ENCODE measurements at regions not wholly inside any gene's neighbourhood (a gene's known extent, or its start where the extent isn't known, plus 50 kb on each side); places are given as distances from the start of the nearest gene placed in this dataset.

- H2BK5ac ChIP-seq (ENCODE audit: low read depth, low read length, poor library complexity, severe bottlenecking): no peak overlapping the region
- no peak overlapping the region for H3K4me3 ChIP-seq (ENCODE audit: insufficient read depth in 1 of 2, low read depth in 1 of 2, low read length in 2 of 2)
- no peak overlapping the region for H2AK5ac ChIP-seq (ENCODE audit: low read length, severe bottlenecking)
- no peak for DNase-seq
- H3K9ac ChIP-seq (ENCODE audit: low read length): no peak overlapping the region
- no peaks in the 10 kb centered on the region for H3K27me3 ChIP-seq (ENCODE audit: control insufficient read depth in 1 of 2, insufficient read depth in 1 of 2, low read length in 2 of 2)
- H3K14ac ChIP-seq (ENCODE audit: low read length in 2 of 2): no peak overlapping the region
- H3K4ac ChIP-seq (ENCODE audit: low read depth in 1 of 2, low read length in 2 of 2): no peak overlapping the region
- H2BK15ac ChIP-seq (ENCODE audit: low read depth, poor library complexity, severe bottlenecking): no peak overlapping the region
- no peak overlapping the region for H3K23ac ChIP-seq (ENCODE audit: low read length in 2 of 2)
- H2BK120ac ChIP-seq (ENCODE audit: low read depth, low read length): no peak overlapping the region
- H3K36me3 ChIP-seq (ENCODE audit: control insufficient read depth in 1 of 2, insufficient read depth in 2 of 2, low read depth in 1 of 2, low read length in 2 of 2): no peaks in the 10 kb centered on the region
- no peak overlapping the region for H3K18ac ChIP-seq (ENCODE audit: low read depth in 1 of 2, low read length in 2 of 2)
- H4K91ac ChIP-seq (ENCODE audit: low read length): no peak overlapping the region
- H3K4me1 ChIP-seq (ENCODE audit: control insufficient read depth, insufficient read depth, low read depth, low read length): no peaks in the 10 kb centered on the region
- peaks cover 5% of the 10 kb centered on the region for H3K9me3 ChIP-seq (ENCODE audit: control insufficient read depth, low read length)
- no peak overlapping the region for H3K4me2 ChIP-seq (ENCODE audit: low read length, poor library complexity, severe bottlenecking)
- H2AFZ ChIP-seq (ENCODE audit: low read depth, low read length): no peak overlapping the region
- H2BK12ac ChIP-seq (ENCODE audit: low read length in 2 of 2): no peak overlapping the region
- H3K79me1 ChIP-seq (replicated peaks; ENCODE audit: low read length, poor library complexity, severe bottlenecking): no peaks in the 10 kb centered on the region
- no peak overlapping the region for H3K27ac ChIP-seq (ENCODE audit: low read length, poor library complexity, severe bottlenecking)
- no peak overlapping the region for H4K8ac ChIP-seq (ENCODE audit: low read length)
Measured at GRCh38 chr17:54418467-54418866, 482.2 kb upstream of the TOM1L1 start.

DNA sequence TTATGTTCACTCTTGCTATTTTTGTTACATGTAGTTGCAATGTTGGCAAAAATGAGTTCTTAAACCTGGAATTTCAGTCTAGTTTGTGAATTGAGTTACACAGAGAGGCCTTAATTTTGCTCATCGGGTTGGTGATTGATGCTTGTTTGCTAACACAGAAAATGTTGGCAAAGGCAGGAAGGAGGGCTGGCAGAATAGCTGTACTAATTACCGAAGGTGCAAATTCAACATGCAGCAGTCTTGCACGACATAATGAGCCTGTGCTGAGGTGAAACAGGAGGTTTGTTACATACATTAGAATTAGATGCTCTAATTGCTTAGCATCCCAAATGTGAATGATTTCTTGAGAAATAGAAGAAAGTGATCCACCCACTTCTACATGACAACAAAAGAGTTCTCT, 475.0 kb upstream of the TOM1L1 start:
- H2BK5ac ChIP-seq (ENCODE audit: low read depth, low read length, poor library complexity, severe bottlenecking): no peak overlapping the region
- H2BK12ac ChIP-seq (ENCODE audit: low read length in 2 of 2): no peak overlapping the region
- no peaks in the 10 kb centered on the region for H3K27me3 ChIP-seq (ENCODE audit: control insufficient read depth in 1 of 2, insufficient read depth in 1 of 2, low read length in 2 of 2)
- no peak overlapping the region for H3K4ac ChIP-seq (ENCODE audit: low read depth in 1 of 2, low read length in 2 of 2)
- no peak overlapping the region for H3K23ac ChIP-seq (ENCODE audit: low read length in 2 of 2)
- no peak overlapping the region for H4K8ac ChIP-seq (ENCODE audit: low read length)
- no peak overlapping the region for H2AFZ ChIP-seq (ENCODE audit: low read depth, low read length)
- no peak overlapping the region for H3K4me3 ChIP-seq (ENCODE audit: insufficient read depth in 1 of 2, low read depth in 1 of 2, low read length in 2 of 2)
- no peak overlapping the region for H3K9ac ChIP-seq (ENCODE audit: low read length)
- no peak overlapping the region for H2BK120ac ChIP-seq (ENCODE audit: low read depth, low read length)
- H3K4me2 ChIP-seq (ENCODE audit: low read length, poor library complexity, severe bottlenecking): no peak overlapping the region
- no peak overlapping the region for H2BK15ac ChIP-seq (ENCODE audit: low read depth, poor library complexity, severe bottlenecking)
- H3K9me3 ChIP-seq (ENCODE audit: control insufficient read depth, low read length): no peaks in the 10 kb centered on the region
- H4K91ac ChIP-seq (ENCODE audit: low read length): no peak overlapping the region
- no peak overlapping the region for H3K18ac ChIP-seq (ENCODE audit: low read depth in 1 of 2, low read length in 2 of 2)
- H2AK5ac ChIP-seq (ENCODE audit: low read length, severe bottlenecking): no peak overlapping the region
- no peaks in the 10 kb centered on the region for H3K4me1 ChIP-seq (ENCODE audit: control insufficient read depth, insufficient read depth, low read depth, low read length)
- no peak overlapping the region for H3K14ac ChIP-seq (ENCODE audit: low read length in 2 of 2)
- H3K79me1 ChIP-seq (replicated peaks; ENCODE audit: low read length, poor library complexity, severe bottlenecking): no peaks in the 10 kb centered on the region
- WGBS: 88% methylated on average over 2 of the region's 3 CpGs
- no peak for DNase-seq
- no peak overlapping the region for H3K27ac ChIP-seq (ENCODE audit: low read length, poor library complexity, severe bottlenecking)
- H3K36me3 ChIP-seq (ENCODE audit: control insufficient read depth in 1 of 2, insufficient read depth in 2 of 2, low read depth in 1 of 2, low read length in 2 of 2): no peaks in the 10 kb centered on the region

DNA sequence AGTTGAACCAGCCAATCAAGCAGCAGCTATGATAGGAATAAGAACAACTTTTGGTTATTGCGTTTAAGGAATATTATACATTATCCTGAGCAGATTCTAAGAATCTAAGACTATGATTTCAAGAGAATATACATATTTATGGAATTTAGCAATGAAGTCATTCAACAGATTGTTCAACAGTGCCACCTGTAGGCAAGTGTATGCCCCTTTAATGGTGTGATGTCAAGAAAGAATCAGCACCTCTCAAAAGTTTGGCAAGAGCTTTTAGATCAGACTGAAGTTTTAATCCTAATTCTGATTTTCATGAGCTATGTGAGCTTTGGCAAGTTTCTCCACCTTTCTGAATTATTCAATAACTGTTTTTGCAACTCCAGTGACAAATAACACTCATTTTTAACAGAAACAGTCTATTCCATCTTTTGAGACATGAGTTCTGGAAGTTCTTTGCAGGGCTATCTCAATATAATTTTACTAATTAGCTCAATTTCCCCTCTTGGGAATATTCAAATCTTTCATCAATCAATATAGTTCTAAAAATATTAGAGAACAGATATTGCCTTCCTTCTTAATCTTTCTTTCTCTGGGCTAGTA, 474.3 kb upstream of the TOM1L1 start:
- no peak for DNase-seq
- Histone ChIP-seq H4K91ac (ENCODE audit: low read length) (no peak overlapping the region), H2AFZ (ENCODE audit: low read depth, low read length) (no peak overlapping the region), H3K79me1 (replicated peaks; ENCODE audit: low read length, poor library complexity, severe bottlenecking) (no peaks in the 10 kb centered on the region), H3K4ac (ENCODE audit: low read depth in 1 of 2, low read length in 2 of 2) (no peak overlapping the region), H2BK120ac (ENCODE audit: low read depth, low read length) (no peak overlapping the region), H3K27me3 (ENCODE audit: control insufficient read depth in 1 of 2, insufficient read depth in 1 of 2, low read length in 2 of 2) (no peaks in the 10 kb centered on the region), H3K4me2 (ENCODE audit: low read length, poor library complexity, severe bottlenecking) (no peak overlapping the region), H2AK5ac (ENCODE audit: low read length, severe bottlenecking) (no peak overlapping the region), H3K4me1 (ENCODE audit: control insufficient read depth, insufficient read depth, low read depth, low read length) (no peaks in the 10 kb centered on the region), H2BK15ac (ENCODE audit: low read depth, poor library complexity, severe bottlenecking) (no peak overlapping the region), H3K27ac (ENCODE audit: low read length, poor library complexity, severe bottlenecking) (no peak overlapping the region), H3K23ac (ENCODE audit: low read length in 2 of 2) (no peak overlapping the region), H2BK5ac (ENCODE audit: low read depth, low read length, poor library complexity, severe bottlenecking) (no peak overlapping the region), H4K8ac (ENCODE audit: low read length) (no peak overlapping the region), H3K18ac (ENCODE audit: low read depth in 1 of 2, low read length in 2 of 2) (no peak overlapping the region), H3K4me3 (ENCODE audit: insufficient read depth in 1 of 2, low read depth in 1 of 2, low read length in 2 of 2) (no peak overlapping the region), H3K14ac (ENCODE audit: low read length in 2 of 2) (no peak overlapping the region), H2BK12ac (ENCODE audit: low read length in 2 of 2) (no peak overlapping the region), H3K36me3 (ENCODE audit: control insufficient read depth in 1 of 2, insufficient read depth in 2 of 2, low read depth in 1 of 2, low read length in 2 of 2) (no peaks in the 10 kb centered on the region), H3K9me3 (ENCODE audit: control insufficient read depth, low read length) (no peaks in the 10 kb centered on the region), H3K9ac (ENCODE audit: low read length) (no peak overlapping the region)
- no CpG with 5 or more reads among the region's 1 CpG for WGBS

DNA sequence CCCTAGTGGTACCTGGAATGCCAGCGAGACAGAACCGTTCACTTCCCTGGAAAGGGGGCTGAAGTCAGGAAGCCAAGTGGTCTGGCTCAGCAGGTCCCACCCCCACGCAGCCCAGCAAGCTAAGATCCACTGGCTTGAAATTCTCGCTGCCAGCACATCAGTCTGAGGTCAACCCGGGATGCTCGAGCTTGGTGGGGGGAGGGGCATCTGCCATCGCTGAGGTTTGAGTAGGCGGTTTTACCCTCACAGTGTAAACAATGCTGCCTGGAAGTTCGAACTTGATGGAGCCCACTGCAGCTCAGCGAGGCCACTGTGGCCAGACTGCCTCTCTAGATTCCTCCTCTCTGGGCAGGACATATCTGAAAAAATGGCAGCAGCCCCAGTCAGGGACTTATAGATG, 464.7 kb upstream of the TOM1L1 start:
- Histone ChIP-seq H3K36me3 (ENCODE audit: control insufficient read depth in 1 of 2, insufficient read depth in 2 of 2, low read depth in 1 of 2, low read length in 2 of 2) (no peaks in the 10 kb centered on the region), H3K4me1 (ENCODE audit: control insufficient read depth, insufficient read depth, low read depth, low read length) (no peaks in the 10 kb centered on the region), H2BK15ac (ENCODE audit: low read depth, poor library complexity, severe bottlenecking) (no peak overlapping the region), H3K18ac (ENCODE audit: low read depth in 1 of 2, low read length in 2 of 2) (no peak overlapping the region), H3K4me2 (ENCODE audit: low read length, poor library complexity, severe bottlenecking) (no peak overlapping the region), H2BK12ac (ENCODE audit: low read length in 2 of 2) (no peak overlapping the region), H3K14ac (ENCODE audit: low read length in 2 of 2) (no peak overlapping the region), H2AFZ (ENCODE audit: low read depth, low read length) (no peak overlapping the region), H4K91ac (ENCODE audit: low read length) (no peak overlapping the region), H3K4me3 (ENCODE audit: insufficient read depth in 1 of 2, low read depth in 1 of 2, low read length in 2 of 2) (no peak overlapping the region), H3K9me3 (ENCODE audit: control insufficient read depth, low read length) (peaks cover 9% of the 10 kb centered on the region), H3K79me1 (replicated peaks; ENCODE audit: low read length, poor library complexity, severe bottlenecking) (no peaks in the 10 kb centered on the region), H2AK5ac (ENCODE audit: low read length, severe bottlenecking) (no peak overlapping the region), H3K27me3 (ENCODE audit: control insufficient read depth in 1 of 2, insufficient read depth in 1 of 2, low read length in 2 of 2) (no peaks in the 10 kb centered on the region), H4K8ac (ENCODE audit: low read length) (no peak overlapping the region), H3K27ac (ENCODE audit: low read length, poor library complexity, severe bottlenecking) (no peak overlapping the region), H2BK5ac (ENCODE audit: low read depth, low read length, poor library complexity, severe bottlenecking) (no peak overlapping the region), H3K23ac (ENCODE audit: low read length in 2 of 2) (no peak overlapping the region), H2BK120ac (ENCODE audit: low read depth, low read length) (no peak overlapping the region), H3K4ac (ENCODE audit: low read depth in 1 of 2, low read length in 2 of 2) (no peak overlapping the region), H3K9ac (ENCODE audit: low read length) (no peak overlapping the region)
- DNase-seq: no peak
- 60% methylated on average over 10 of the region's 10 CpGs for WGBS
